ENCODE measurements at regions not wholly inside any gene's neighbourhood (a gene's known extent, or its start where the extent isn't known, plus 50 kb on each side); places are given as distances from the start of the nearest gene placed in this dataset.
"Not testable (repeated sequence)": the region's sequence is repeated elsewhere in the genome, so short reads cannot be mapped to it uniquely, and the experiment has no call there.

- DNase-seq (ENCODE audit: low spot score); intact Hi-C loops (cut with DNase I): not testable (repeated sequence)
Measured at GRCh38 chr5:34096033-34096432, 53.0 kb upstream of the C1QTNF3 start.

- intact Hi-C loops (cut with DNase I); DNase-seq (ENCODE audit: low spot score): not testable (repeated sequence)
Measured at GRCh38 chr5:34099891-34100290, 56.9 kb upstream of the C1QTNF3 start.

GRCh38 chr5:34101567-34101966 is 58.6 kb upstream of the C1QTNF3 start:
- DNase-seq (ENCODE audit: low spot score); intact Hi-C loops (cut with DNase I): not testable (repeated sequence)

DNA sequence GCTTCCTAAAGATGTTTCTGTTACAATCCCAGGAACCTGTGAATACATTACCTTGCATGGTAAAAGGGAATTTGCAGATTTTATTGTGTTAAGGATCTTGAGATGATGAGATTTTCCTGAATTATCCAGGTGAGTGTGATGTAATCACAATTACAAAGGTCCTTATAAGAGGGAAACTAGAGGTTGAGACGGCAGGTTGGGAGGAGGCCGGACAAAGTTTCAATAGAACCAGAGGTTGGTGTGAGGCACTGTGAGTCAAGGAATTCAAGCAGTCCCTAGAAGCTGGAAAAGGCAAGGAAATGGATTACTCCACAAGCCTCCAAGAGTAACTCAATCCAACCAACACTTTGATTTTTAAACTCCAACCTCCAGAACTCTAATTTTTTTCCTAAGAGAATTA is 65.9 kb upstream of the C1QTNF3 start:
- intact Hi-C loops (cut with DNase I); DNase-seq (ENCODE audit: low spot score): not testable (repeated sequence)

GRCh38 chr5:34124280-34124679 is 81.3 kb upstream of the C1QTNF3 start:
- DNase-seq (ENCODE audit: low spot score); intact Hi-C loops (cut with DNase I): not testable (repeated sequence)

DNA sequence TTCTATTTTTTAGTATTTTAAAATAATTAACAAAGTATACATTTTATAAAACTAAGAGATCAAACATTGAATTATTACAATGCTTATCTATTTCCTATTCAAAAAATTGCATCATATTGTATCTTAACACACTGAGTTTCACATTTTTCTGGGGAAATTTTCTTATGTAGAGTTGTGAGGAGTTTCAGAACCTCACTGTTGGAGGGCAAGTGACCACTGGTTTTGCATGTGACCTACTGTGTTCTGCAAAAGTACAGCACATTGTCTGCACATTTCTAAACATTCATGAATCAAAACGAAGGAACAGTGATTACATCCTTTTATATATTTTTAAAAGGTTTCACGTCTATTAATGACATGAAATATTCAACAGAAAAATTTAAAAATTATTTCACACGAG is 82.3 kb upstream of the C1QTNF3 start:
- intact Hi-C loops (cut with DNase I); DNase-seq (ENCODE audit: low spot score): not testable (repeated sequence)

- intact Hi-C loops (cut with DNase I); DNase-seq (ENCODE audit: low spot score): not testable (repeated sequence)
Measured at GRCh38 chr5:34126741-34127140, 83.7 kb upstream of the C1QTNF3 start.

- intact Hi-C loops (cut with DNase I): not testable (repeated sequence)
Measured at GRCh38 chr5:34127818-34128217, 84.8 kb upstream of the C1QTNF3 start.

GRCh38 chr5:34128890-34129289 is 85.9 kb upstream of the C1QTNF3 start:
- DNase-seq (ENCODE audit: low spot score); intact Hi-C loops (cut with DNase I): not testable (repeated sequence)

More at GRCh38 chr5:34127818-34128217, 84.8 kb upstream of the C1QTNF3 start:
- DNase-seq (ENCODE audit: low spot score): not testable (repeated sequence)

- DNase-seq (ENCODE audit: low spot score); intact Hi-C loops (cut with DNase I): not testable (repeated sequence)
Measured at GRCh38 chr5:34154988-34155387, 112.0 kb upstream of the C1QTNF3 start.

DNA sequence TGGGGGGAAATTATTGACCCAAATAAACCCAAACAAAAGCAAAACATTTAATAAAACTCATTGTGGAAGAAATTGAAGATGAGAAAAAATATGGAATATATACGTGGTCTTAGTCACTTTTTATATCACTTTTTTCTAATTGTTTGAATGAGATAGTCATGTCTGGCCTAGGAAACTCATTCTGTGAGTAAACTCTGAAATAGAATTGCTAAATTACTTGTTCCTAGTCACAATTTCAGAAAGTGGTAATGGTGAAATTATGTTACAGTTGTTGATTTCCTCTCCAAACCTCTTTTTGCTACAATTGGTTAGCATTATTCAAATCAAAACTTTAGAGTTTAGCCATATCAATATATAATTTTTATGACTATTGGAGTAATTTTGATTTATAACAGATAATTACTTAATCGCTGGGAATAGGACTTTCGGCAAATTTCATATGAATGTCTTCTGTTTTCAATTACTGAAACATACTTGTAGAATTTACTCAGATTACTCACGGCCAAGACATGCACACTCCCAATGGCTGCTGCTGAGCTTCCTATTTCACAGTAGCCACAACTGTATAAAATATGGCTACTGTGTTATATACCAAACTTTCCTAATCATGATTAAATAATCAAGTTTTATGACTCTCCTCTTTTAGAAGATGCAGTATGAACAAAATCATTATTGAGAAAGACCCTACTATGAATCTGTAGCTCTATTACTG is 113.8 kb upstream of the C1QTNF3 start:
- intact Hi-C loops (cut with DNase I): not testable (repeated sequence)

GRCh38 chr5:34160904-34161303 is 117.9 kb upstream of the C1QTNF3 start:
- DNase-seq (ENCODE audit: low spot score); intact Hi-C loops (cut with DNase I): not testable (repeated sequence)

More for the DNA sequence above, 113.8 kb upstream of the C1QTNF3 start:
- DNase-seq (ENCODE audit: low spot score): not testable (repeated sequence)

DNA sequence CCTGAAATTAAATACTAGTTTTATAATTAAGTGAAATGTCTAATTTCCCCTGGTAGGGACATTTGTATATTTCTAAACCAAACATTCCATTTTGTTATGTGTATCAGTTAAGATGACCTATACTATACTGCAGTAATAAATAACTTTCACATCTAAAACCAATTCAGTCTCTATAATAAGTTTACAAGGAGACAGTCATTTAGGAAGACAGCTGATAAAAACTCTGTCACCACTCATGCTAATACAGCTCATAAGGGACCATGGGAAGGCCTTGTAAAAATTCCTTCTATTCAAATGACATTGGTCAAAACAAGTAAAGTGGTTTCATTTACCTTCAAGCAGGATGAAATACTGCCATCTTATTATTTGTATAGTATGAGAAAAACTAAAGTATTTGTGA is 128.4 kb upstream of the C1QTNF3 start:
- intact Hi-C loops (cut with DNase I); DNase-seq (ENCODE audit: low spot score): not testable (repeated sequence)

DNA sequence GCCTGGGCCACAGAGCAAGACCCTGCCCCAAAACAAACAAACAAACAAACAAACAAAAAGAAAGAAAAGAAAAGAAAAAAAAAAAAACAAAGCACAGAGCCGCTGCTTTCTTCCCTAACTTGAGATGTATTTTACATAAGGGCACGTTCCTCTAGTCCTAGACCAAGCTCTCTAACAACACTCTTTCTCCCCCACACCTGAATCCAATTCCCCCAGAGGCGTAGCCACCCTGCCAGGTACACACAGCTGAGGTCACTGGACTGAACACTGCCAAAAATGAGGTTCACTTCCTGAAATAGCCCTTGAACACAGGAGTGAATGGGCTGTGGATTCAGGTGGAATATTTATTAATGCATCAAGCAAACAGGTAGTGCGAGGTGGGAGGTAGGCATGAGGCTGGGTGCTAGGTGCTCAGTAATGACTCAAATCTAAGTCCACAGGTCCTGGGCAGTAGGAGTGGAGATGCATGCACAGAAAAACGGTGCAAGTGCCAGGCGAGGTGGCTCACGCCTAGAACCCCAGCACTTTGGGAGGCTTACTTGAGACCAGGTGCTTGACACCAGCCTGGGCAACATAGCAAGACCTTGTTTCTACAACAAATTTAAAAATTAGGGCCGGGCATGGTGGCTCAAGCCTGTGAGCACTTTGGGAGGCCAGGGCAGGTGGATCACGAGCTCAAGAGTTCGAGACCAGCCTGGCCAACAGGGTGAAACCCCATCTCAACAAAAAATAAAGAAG is 136.6 kb upstream of the C1QTNF3 start:
- intact Hi-C loops (cut with DNase I): not testable (repeated sequence)
- peak; percentile 90 for DNase-seq (ENCODE audit: low spot score)

DNA sequence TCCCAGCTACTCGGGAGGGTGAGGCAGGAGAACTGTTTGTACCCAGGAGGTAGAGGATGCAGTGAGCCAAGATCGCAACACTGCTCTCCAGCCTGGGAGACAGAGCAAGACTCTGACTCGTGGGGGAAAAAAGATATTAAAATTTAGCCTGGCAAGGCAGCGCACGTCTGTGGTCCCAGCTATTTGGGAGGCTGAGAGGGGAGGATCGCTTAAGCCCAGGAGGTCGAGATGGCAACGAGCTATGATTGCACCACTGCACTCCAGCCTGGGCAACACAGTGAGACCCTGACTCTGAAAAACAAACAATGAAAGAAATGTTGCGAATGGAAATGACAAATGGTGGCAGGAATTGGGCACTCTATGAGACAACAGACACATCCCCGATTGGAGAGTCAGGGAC is 137.2 kb upstream of the C1QTNF3 start:
- intact Hi-C loops (cut with DNase I): not testable (repeated sequence)

DNA sequence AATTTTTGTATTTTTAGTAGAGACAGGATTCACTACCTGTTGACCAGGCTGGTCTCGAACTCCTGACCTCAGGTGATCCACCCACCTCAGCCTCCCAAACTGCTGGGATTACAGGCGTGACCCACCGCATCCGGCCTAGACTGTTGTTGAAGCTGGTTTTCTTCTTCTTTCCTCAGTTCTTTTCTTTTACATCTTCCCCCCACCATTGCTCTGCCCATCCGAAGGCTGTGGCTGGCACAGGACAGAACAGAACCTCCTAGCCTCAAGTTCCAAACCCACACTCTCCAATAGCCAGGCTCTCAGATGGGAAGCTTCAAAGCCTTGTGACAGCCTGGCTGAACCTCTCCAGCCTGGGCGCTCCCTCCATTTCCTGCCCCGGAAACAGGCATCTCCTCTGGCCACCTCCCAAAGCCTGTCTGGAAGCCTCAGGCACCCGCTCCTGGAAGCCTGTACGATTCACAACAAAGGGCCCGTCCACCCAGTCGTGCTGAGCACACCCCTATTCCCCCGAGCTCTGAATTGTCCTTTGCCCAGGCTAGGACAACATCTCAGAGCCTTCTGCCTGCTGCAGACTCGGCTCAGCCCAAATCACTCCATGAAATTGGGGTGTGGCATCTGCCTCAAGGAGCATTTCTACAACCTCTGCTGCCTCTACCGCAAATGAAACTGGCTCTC is 138.1 kb upstream of the C1QTNF3 start:
- intact Hi-C loops (cut with DNase I): not testable (repeated sequence)
- peak; percentile 91 for DNase-seq (ENCODE audit: low spot score)

More for the DNA sequence above, 137.2 kb upstream of the C1QTNF3 start:
- DNase-seq (ENCODE audit: low spot score): peak; percentile 82

- intact Hi-C loops (cut with DNase I): not testable (repeated sequence)
- DNase-seq (ENCODE audit: low spot score): peak; percentile 84
Measured at GRCh38 chr5:34185005-34185404, 142.0 kb upstream of the C1QTNF3 start.

- intact Hi-C loops (cut with DNase I); DNase-seq (ENCODE audit: low spot score): not testable (repeated sequence)
Measured at GRCh38 chr5:34185572-34185971, 142.6 kb upstream of the C1QTNF3 start.

GRCh38 chr5:34186108-34186507 is 143.1 kb upstream of the C1QTNF3 start:
- DNase-seq (ENCODE audit: low spot score): peak; percentile 86

GRCh38 chr5:34186865-34187264 is 143.9 kb upstream of the C1QTNF3 start:
- intact Hi-C loops (cut with DNase I): not testable (repeated sequence)
- peak; percentile 83 for DNase-seq (ENCODE audit: low spot score)

More at GRCh38 chr5:34186108-34186507, 143.1 kb upstream of the C1QTNF3 start:
- intact Hi-C loops (cut with DNase I): not testable (repeated sequence)

Measured in posterior vena cava (tissue), 2 donors.